GM12878 (cell line): ENCODE measurements at regions not wholly inside any gene's neighbourhood (a gene's known extent, or its start where the extent isn't known, plus 50 kb on each side); places are given as distances from the start of the nearest gene placed in this dataset.

Experiments used
- ATAC-seq: fragments of 200-7000 bp; cut with Tn5 transposase; 3 replicates; pipeline ENCODE4 v1.9.1; 2020; ENCODE audit warnings: mild to moderate bottlenecking, moderate library complexity
- BruUV-seq: library from RNA; stranded (reverse); fragments of 400-500 nt; replicated peaks from 2 replicates; lab custom pipeline; 2021; lab: Mats Ljungman, UMichigan
- CTCF ChIA-PET: fragments of 300-600 bp; sonication (Branson Sonifier 250); formaldehyde crosslinking; extraction: SDS; loops from one replicate; lab custom pipeline; 2021; ENCODE audit warnings: inconsistent platforms; lab: Yijun Ruan, JAX
- POLR2A ChIA-PET: fragments of 350-600 bp; formaldehyde crosslinking; extraction: SDS; loops from one replicate; lab custom pipeline; 2021; ENCODE audit warnings: inconsistent platforms; lab: Charles Lee
- RAD21 ChIA-PET: fragments of 300-600 bp; sonication (Branson Sonifier 250); formaldehyde crosslinking; loops from one replicate; lab custom pipeline; 2023; ENCODE audit warnings: antibody characterized with exemption; ENCODE audit not compliant: unreplicated experiment; lab: Charles Lee
- SMC1A ChIA-PET: fragments of 300-600 bp; sonication (Branson Sonifier 250); formaldehyde crosslinking; loops from one replicate; lab custom pipeline; 2023; ENCODE audit not compliant: unreplicated experiment, uncharacterized antibody; lab: Charles Lee
- DNase-seq: peaks from one replicate; pipeline ENCODE4 v3.0.0-alpha.2; 2011; ENCODE audit warnings: low read depth, low spot score
- FAIRE-seq: peaks from 3 replicates; lab custom pipeline; 2011; peaks lifted over from hg19 to GRCh38; lab: Jason Lieb, UNC
- H2AFZ ChIP-seq: 2 replicates; pipeline ENCODE4 v1.6.0; 2011; ENCODE audit warnings: low read depth, low read length, control low read depth; ENCODE audit not compliant: control insufficient read depth
- H3K27ac ChIP-seq: 2 replicates; pipeline ENCODE4 v1.5.1; 2011; ENCODE audit warnings: control low read depth; ENCODE audit not compliant: control insufficient read depth, insufficient read depth
- H3K27me3 ChIP-seq, 2 experiments: replicated peaks in 1 of 2; 2 replicates each; pipeline versions ENCODE4 v1.6.0 to v1.6.1; 2011; ENCODE audit warnings: low read length in 1 of 2; ENCODE audit not compliant: control insufficient read depth in 2 of 2, insufficient read depth in 2 of 2
- H3K36me3 ChIP-seq, 2 experiments: 2 replicates each; pipeline ENCODE4 v1.5.1; 2011; ENCODE audit warnings: low read length in 1 of 2; ENCODE audit not compliant: control insufficient read depth in 2 of 2, insufficient read depth in 2 of 2
- H3K4me1 ChIP-seq: 2 replicates; pipeline ENCODE4 v1.6.1; 2011; ENCODE audit warnings: mild to moderate bottlenecking, low read length, moderate library complexity, mixed read lengths; ENCODE audit not compliant: control insufficient read depth, insufficient read depth
- H3K4me2 ChIP-seq: 2 replicates; pipeline ENCODE4 v1.6.0; 2011; ENCODE audit warnings: control low read depth; ENCODE audit not compliant: control insufficient read depth, insufficient read depth
- H3K4me3 ChIP-seq: fragments of 200-600 bp; sonication (generic); 2 replicates; pipeline ENCODE4 v1.5.1; 2016
- H3K79me2 ChIP-seq: 2 replicates; pipeline ENCODE4 v1.6.0; 2011; ENCODE audit warnings: low read length; ENCODE audit not compliant: control insufficient read depth, insufficient read depth
- H3K9ac ChIP-seq: 2 replicates; pipeline ENCODE4 v1.8.0; 2011; ENCODE audit warnings: low read length, control low read depth, mixed read lengths; ENCODE audit not compliant: control insufficient read depth, insufficient read depth
- H3K9me3 ChIP-seq: replicated peaks from 3 replicates; pipeline ENCODE4 v1.5.1; 2011; ENCODE audit warnings: mild to moderate bottlenecking, low read length; ENCODE audit not compliant: control insufficient read depth, insufficient read depth
- H4K20me1 ChIP-seq: 2 replicates; pipeline ENCODE4 v1.6.0; 2011; ENCODE audit not compliant: control insufficient read depth, insufficient read depth
- BRCA1 ChIP-seq: IDR thresholded peaks from 2 replicates; pipeline ENCODE4 v1.6.1; 2011; ENCODE audit warnings: low read depth, low read length, improper control_type of control experiment
- CEBPZ ChIP-seq: fragments of 150-350 bp; IDR thresholded peaks from 2 replicates; pipeline ENCODE4 v1.6.1; 2016; ENCODE audit warnings: low read depth, low read length
- HDAC6 ChIP-seq: fragments of 200-600 bp; sonication (generic); IDR thresholded peaks from one replicate; pipeline ENCODE4 v1.8.0; 2017; ENCODE audit warnings: antibody characterized with exemption; ENCODE audit not compliant: unreplicated experiment
- JUND ChIP-seq: IDR thresholded peaks from 2 replicates; pipeline ENCODE4 v1.6.1; 2012; ENCODE audit warnings: low read depth, mild to moderate bottlenecking, low read length, improper control_type of control experiment, moderate library complexity
- RELA ChIP-seq: fragments of 450-650 bp; IDR thresholded peaks from 2 replicates; pipeline ENCODE4 v1.8.0; 2014; ENCODE audit warnings: borderline replicate concordance; ENCODE audit not compliant: partially characterized antibody
- SMC3 ChIP-seq: IDR thresholded peaks from 2 replicates; pipeline ENCODE4 v1.6.1; 2011; ENCODE audit warnings: low read length, improper control_type of control experiment, borderline replicate concordance
- SRF ChIP-seq, 2 experiments: IDR thresholded peaks; 2 replicates each; pipeline ENCODE4 v1.6.1; 2011; ENCODE audit warnings: low read depth in 2 of 2, low read length in 2 of 2, mild to moderate bottlenecking in 1 of 2, moderate library complexity in 1 of 2
- ZBED1 ChIP-seq: IDR thresholded peaks from 2 replicates; pipeline ENCODE4 v1.6.1; 2016; ENCODE audit warnings: borderline replicate concordance
- ZBTB40 ChIP-seq: fragments of 450-650 bp; IDR thresholded peaks from 2 replicates; pipeline ENCODE4 v1.6.1; 2016; ENCODE audit warnings: mild to moderate bottlenecking, moderate library complexity, borderline replicate concordance
- ZNF207 ChIP-seq: fragments of 450-650 bp; IDR thresholded peaks from 2 replicates; pipeline ENCODE4 v1.6.1; 2014; ENCODE audit warnings: antibody characterized with exemption, mild to moderate bottlenecking, borderline replicate concordance
- WGBS: methylation state at CpG from one replicate; pipeline ENCODE4 v1.1.6; 2016; ENCODE audit warnings: low lambda C conversion rate; ENCODE audit not compliant: insufficient replicate concordance, insufficient coverage; ENCODE audit errors: missing lambda C conversion rate; 5-methylcytosine and 5-hydroxymethylcytosine counted together
- in situ Hi-C: fragments of 300-500 bp; cut with MboI; formaldehyde crosslinking; loops from 9 replicates; pipeline ENCODE4 v1.14.3; 2018; ENCODE audit warnings: mixed read lengths
- intact Hi-C: fragments of 100-400 bp; cut with micrococcal nuclease; formaldehyde crosslinking; loops from one replicate; pipeline ENCODE4 v1.14.2; 2022; ENCODE audit not compliant: unreplicated experiment
- TF ChIP-seq, protein P1 (sequence below): IDR thresholded peaks from 2 replicates; pipeline ENCODE4 v1.6.1; 2011; ENCODE audit warnings: low read depth, low read length, improper control_type of control experiment, borderline replicate concordance

GRCh38 chr6:4653141-4653540, 123.1 kb upstream of the CDYL start (continued):
- no peak for TF ChIP-seq SRF (IDR thresholded peaks at IDR 0.05; ENCODE audit: low read depth in 2 of 2, low read length in 2 of 2)
- TF ChIP-seq BRCA1 = no peak
- no peak for TF ChIP-seq RELA
- TF ChIP-seq HDAC6 = no peak
- TF ChIP-seq, protein P1, sequence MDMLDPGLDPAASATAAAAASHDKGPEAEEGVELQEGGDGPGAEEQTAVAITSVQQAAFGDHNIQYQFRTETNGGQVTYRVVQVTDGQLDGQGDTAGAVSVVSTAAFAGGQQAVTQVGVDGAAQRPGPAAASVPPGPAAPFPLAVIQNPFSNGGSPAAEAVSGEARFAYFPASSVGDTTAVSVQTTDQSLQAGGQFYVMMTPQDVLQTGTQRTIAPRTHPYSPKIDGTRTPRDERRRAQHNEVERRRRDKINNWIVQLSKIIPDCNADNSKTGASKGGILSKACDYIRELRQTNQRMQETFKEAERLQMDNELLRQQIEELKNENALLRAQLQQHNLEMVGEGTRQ = no peak

DNA sequence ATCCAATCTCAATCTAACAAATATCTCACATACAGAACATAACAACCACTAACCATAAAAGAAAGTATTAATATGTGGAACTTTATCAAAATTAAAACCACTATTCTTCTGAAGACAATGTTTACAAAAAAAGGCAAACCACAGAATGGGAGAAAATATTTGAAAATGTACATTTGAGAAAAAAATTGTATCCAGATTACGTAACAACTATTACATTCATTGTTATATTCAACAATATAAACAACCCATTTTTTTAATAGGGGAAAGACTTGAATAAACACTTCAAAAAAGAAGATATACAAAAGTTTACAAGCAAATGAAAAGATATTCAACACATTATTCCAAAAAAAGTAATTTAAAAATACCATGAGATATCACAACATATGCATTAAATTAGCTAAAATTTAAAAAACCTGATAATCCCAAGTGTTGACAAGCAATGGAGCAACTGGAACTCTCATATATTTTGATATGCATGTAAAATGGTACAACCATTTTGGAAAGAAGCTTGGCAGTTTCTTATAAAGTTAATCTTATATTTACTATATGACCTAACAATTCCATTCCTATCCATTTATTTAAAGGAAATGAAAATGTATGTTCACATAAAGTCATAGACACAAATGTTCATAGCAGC, 124.3 kb upstream of the CDYL start:
- Histone ChIP-seq H2AFZ (no peak overlapping the region), H4K20me1 (no peaks in the 10 kb centered on the region), H3K9me3 (no peaks in the 10 kb centered on the region), H3K27me3 (peaks cover 0 to 2% of the 10 kb centered on the region in 2 experiments; a peak in 2 of 4 replicates), H3K4me3 (no peak overlapping the region), H3K9ac (no peak overlapping the region), H3K4me2 (no peak overlapping the region), H3K36me3 (no peaks in the 10 kb centered on the region), H3K27ac (no peak overlapping the region), H3K4me1 (no peaks in the 10 kb centered on the region), H3K79me2 (no peaks in the 10 kb centered on the region)
- 4% methylated on average over 1 of the region's 1 CpG for WGBS
- no TSS peak for BruUV-seq
- FAIRE-seq (no peak), DNase-seq (no peak), ATAC-seq (no peak)
- TF ChIP-seq CEBPZ (no peak), SMC3 (no peak), ZNF207 (no peak), ZBTB40 (no peak), ZBED1 (no peak), JUND (no peak)
- in situ Hi-C loops = no loop called here
- intact Hi-C loops = no loop called here
- SMC1A ChIA-PET = no interaction called here
- CTCF ChIA-PET = no interaction called here
- POLR2A ChIA-PET = no interaction called here
- RAD21 ChIA-PET = no interaction called here
